A549 (cell line): ENCODE measurements at regions not wholly inside any gene's neighbourhood (a gene's known extent, or its start where the extent isn't known, plus 50 kb on each side); places are given as distances from the start of the nearest gene placed in this dataset.

Source experiments
- ATAC-seq, 2 experiments: fragments of 200-7000 bp in 1 of 2; fragments of >200 bp in 1 of 2; cut with Nextera tagmentation in 1 of 2; cut with Tn5 transposase in 1 of 2; 3 replicates each; pipeline versions ENCODE4 v1.8.0 to v1.9.1; 2018 to 2020; ENCODE audit warnings: mild to moderate bottlenecking in 1 of 2, moderate library complexity in 1 of 2
- CTCF ChIA-PET: fragments of 300-600 bp; sonication (Branson Sonifier 250); formaldehyde crosslinking; extraction: SDS; loops from one replicate; lab custom pipeline; 2021; ENCODE audit warnings: antibody characterized with exemption, inconsistent platforms; lab: Yijun Ruan, JAX
- POLR2A ChIA-PET: fragments of 350-600 bp; formaldehyde crosslinking; extraction: SDS; loops from one replicate; lab custom pipeline; 2021; ENCODE audit warnings: antibody characterized with exemption, inconsistent platforms; lab: Yijun Ruan, JAX
- DNase-seq, 2 experiments: peaks; one replicate each; pipeline versions ENCODE4 v3.0.0 to v3.0.0-alpha.2; 2011 to 2016; ENCODE audit warnings: low read depth in 1 of 2, low spot score in 1 of 2
- FAIRE-seq: peaks from 2 replicates; lab custom pipeline; 2011; peaks lifted over from hg19 to GRCh38; lab: Jason Lieb, UNC
- H3K27ac ChIP-seq, 2 experiments: fragments of >200 bp; sonication (Bioruptor Twin); formaldehyde crosslinking; 3 replicates each; pipeline ENCODE4 v1.5.1; 2016 to 2017
- H3K4me1 ChIP-seq: fragments of >200 bp; sonication (Bioruptor Twin); formaldehyde crosslinking; 3 replicates; pipeline ENCODE4 v1.6.1; 2016
- H3K4me2 ChIP-seq: fragments of >200 bp; sonication (Bioruptor Twin); formaldehyde crosslinking; 3 replicates; pipeline ENCODE4 v1.6.1; 2016
- H3K4me3 ChIP-seq: fragments of >200 bp; sonication (Bioruptor Twin); formaldehyde crosslinking; 3 replicates; pipeline ENCODE4 v1.5.1; 2016
- H3K9me3 ChIP-seq: fragments of >200 bp; sonication (Bioruptor Twin); formaldehyde crosslinking; 3 replicates; pipeline ENCODE4 v1.6.1; 2016
- BCL3 ChIP-seq: fragments of >200 bp; sonication (Bioruptor Twin); formaldehyde crosslinking; IDR thresholded peaks from 3 replicates; pipeline ENCODE4 v1.6.1; 2016
- CHD2 ChIP-seq: fragments of 150-350 bp; IDR thresholded peaks from 2 replicates; pipeline ENCODE4 v1.6.1; 2014; ENCODE audit warnings: low read length; ENCODE audit not compliant: partially characterized antibody
- E2F6 ChIP-seq: IDR thresholded peaks from 2 replicates; pipeline ENCODE4 v1.6.1; 2012; ENCODE audit warnings: low read depth, borderline replicate concordance
- EP300 ChIP-seq, 2 experiments: fragments of >200 bp; sonication (Bioruptor Twin); formaldehyde crosslinking; IDR thresholded peaks; 2 replicates in 1 of 2; 3 replicates in 1 of 2; pipeline ENCODE4 v1.6.1; 2016 to 2017
- ESRRA ChIP-seq: fragments of 150-350 bp; IDR thresholded peaks from 2 replicates; pipeline ENCODE4 v1.6.1; 2014; ENCODE audit warnings: mild to moderate bottlenecking, low read length, borderline replicate concordance
- FOXS1 ChIP-seq: fragments of 250-450 bp; sonication (Bioruptor Pico); IDR thresholded peaks from 2 replicates; pipeline ENCODE4 v1.5.0; 2020; ENCODE audit warnings: mild to moderate bottlenecking, moderate library complexity
- HEYL ChIP-seq: fragments of 250-450 bp; sonication (Bioruptor Pico); IDR thresholded peaks from 2 replicates; pipeline ENCODE4 v1.8.0; 2021; ENCODE audit warnings: mild to moderate bottlenecking, moderate library complexity
- HOXA7 ChIP-seq: fragments of 250-450 bp; sonication (Bioruptor Pico); IDR thresholded peaks from 2 replicates; pipeline ENCODE4 v1.5.0; 2020; ENCODE audit warnings: mild to moderate bottlenecking, moderate library complexity
- HOXB13 ChIP-seq: fragments of 250-450 bp; sonication (Bioruptor Pico); IDR thresholded peaks from 2 replicates; pipeline ENCODE4 v1.5.0; 2020; ENCODE audit warnings: low read depth, mild to moderate bottlenecking, moderate library complexity
- JUNB ChIP-seq: fragments of >200 bp; sonication (Bioruptor Twin); formaldehyde crosslinking; IDR thresholded peaks from 2 replicates; pipeline ENCODE4 v1.6.1; 2016
- KDM1A ChIP-seq: fragments of 200-600 bp; sonication (generic); IDR thresholded peaks from 2 replicates; pipeline ENCODE4 v1.6.1; 2016; ENCODE audit warnings: low read depth, mild to moderate bottlenecking
- MAFK ChIP-seq: fragments of 450-650 bp; IDR thresholded peaks from 2 replicates; pipeline ENCODE4 v1.6.1; 2014; ENCODE audit not compliant: partially characterized antibody
- MAX ChIP-seq: IDR thresholded peaks from 2 replicates; pipeline ENCODE4 v1.6.1; 2012
- NFE2L2 ChIP-seq: fragments of 150-350 bp; conservative IDR thresholded peaks from 2 replicates; pipeline ENCODE4 v1.6.1; 2014; ENCODE audit warnings: low read length
- NR3C1 ChIP-seq: fragments of >200 bp; sonication (Bioruptor Twin); formaldehyde crosslinking; IDR thresholded peaks from 3 replicates; pipeline ENCODE4 v1.6.1; 2017
- RARB ChIP-seq: fragments of 250-450 bp; sonication (Bioruptor Pico); IDR thresholded peaks from 2 replicates; pipeline ENCODE4 v1.8.0; 2021; ENCODE audit warnings: mild to moderate bottlenecking, moderate library complexity
- RCOR1 ChIP-seq: fragments of 150-350 bp; IDR thresholded peaks from 2 replicates; pipeline ENCODE4 v1.6.1; 2014; ENCODE audit warnings: antibody characterized with exemption, low read length, low read depth
- REST ChIP-seq: fragments of 200-600 bp; sonication (generic); IDR thresholded peaks from 2 replicates; pipeline ENCODE4 v1.6.1; 2016; ENCODE audit warnings: antibody characterized with exemption, mild to moderate bottlenecking, moderate library complexity
- RFX5 ChIP-seq: fragments of 450-650 bp; IDR thresholded peaks from 2 replicates; pipeline ENCODE4 v1.7.1; 2014; ENCODE audit warnings: antibody characterized with exemption, mild to moderate bottlenecking, moderate library complexity
- TP53 ChIP-seq: fragments of 250-450 bp; sonication (Bioruptor Pico); IDR thresholded peaks from 2 replicates; pipeline ENCODE4 v1.5.0; 2021; ENCODE audit warnings: mild to moderate bottlenecking, moderate library complexity
- ZNF302 ChIP-seq: fragments of 250-450 bp; sonication (Bioruptor Pico); IDR thresholded peaks from 2 replicates; pipeline ENCODE4 v1.9.0; 2021; ENCODE audit warnings: inconsistent platforms, mild to moderate bottlenecking, moderate library complexity
- WGBS: methylation state at CpG from one replicate; pipeline ENCODE4 v1.1.6; 2017; ENCODE audit errors: missing lambda C conversion rate; 5-methylcytosine and 5-hydroxymethylcytosine counted together

- no peak for ATAC-seq
- Histone ChIP-seq H3K4me3 (no peak overlapping the region), H3K4me2 (no peak overlapping the region), H3K4me1 (peaks cover 25% of the 10 kb centered on the region), H3K9me3 (no peaks in the 10 kb centered on the region), H3K27ac (peak overlapping the region in 1 of 2 experiments; percentile 86; a peak in 3 of 6 replicates)
- TF ChIP-seq NR3C1 (no peak), CHD2 (no peak)
- ChIA-PET POLR2A (no interaction called here), CTCF (interaction anchor here (1.1 to 1.7 kb wide), 2 partner anchors 165 to 172 kb away, joined by 4 to 8 read pairs; no protein-coding TSS in a partner anchor)
- DNase-seq: no peak
- WGBS: 89% methylated on average over 4 of the region's 4 CpGs
- no peak for FAIRE-seq
These were observed 95.5 kb upstream of the NHSL1 start for GRCh38 chr6:138594758-138595140.

GRCh38 chr6:138596126-138596525 lies 96.8 kb upstream of the NHSL1 start:
- H3K9me3 ChIP-seq: no peaks in the 10 kb centered on the region
- DNase-seq (no peak), ATAC-seq (no peak), FAIRE-seq (no peak)
- H3K4me1 ChIP-seq: peaks cover 24% of the 10 kb centered on the region
- ChIA-PET POLR2A (no interaction called here), CTCF (interaction anchor here (1.0 kb wide), 1 partner anchor 169 kb away, joined by 3 read pairs; no protein-coding TSS in a partner anchor)
- no peak overlapping the region for H3K27ac ChIP-seq
- H3K4me3 ChIP-seq: no peak overlapping the region
- 87% methylated on average over 5 of the region's 5 CpGs for WGBS
- no peak overlapping the region for H3K4me2 ChIP-seq
- TF ChIP-seq MAX (no peak), HOXB13 (CRISPR knock-in tag) (no peak), REST (no peak), MAFK (no peak), ZNF302 (no peak), FOXS1 (CRISPR knock-in tag) (no peak), HOXA7 (CRISPR knock-in tag) (no peak), RFX5 (no peak), BCL3 (no peak), RARB (CRISPR knock-in tag) (no peak), ESRRA (no peak), HEYL (no peak), RCOR1 (no peak), JUNB (no peak), E2F6 (no peak)

GRCh38 chr6:138596591-138596990 lies 97.3 kb upstream of the NHSL1 start:
- no peak for ATAC-seq
- ChIA-PET CTCF (interaction anchor here (1.0 kb wide), 1 partner anchor 169 kb away, joined by 3 read pairs; no protein-coding TSS in a partner anchor), POLR2A (no interaction called here)
- no peak overlapping the region for H3K4me3 ChIP-seq
- H3K9me3 ChIP-seq: no peaks in the 10 kb centered on the region
- H3K27ac ChIP-seq: no peak overlapping the region
- no peak for DNase-seq
- H3K4me1 ChIP-seq: peaks cover 20% of the 10 kb centered on the region
- WGBS: 87% methylated on average over 11 of the region's 11 CpGs
- H3K4me2 ChIP-seq: no peak overlapping the region
- FAIRE-seq: no peak
- TF ChIP-seq KDM1A (no peak), HOXB13 (CRISPR knock-in tag) (no peak), MAFK (no peak), ZNF302 (no peak), EP300 (IDR thresholded peaks at IDR 0.05) (no peak), HOXA7 (CRISPR knock-in tag) (no peak), TP53 (CRISPR knock-in tag) (no peak), RCOR1 (no peak), NR3C1 (no peak), NFE2L2 (no peak), REST (no peak)
